ENCODE measurements at regions not wholly inside any gene's neighbourhood (a gene's known extent, or its start where the extent isn't known, plus 50 kb on each side); places are given as distances from the start of the nearest gene placed in this dataset.
"Not testable (repeated sequence)": the region's sequence is repeated elsewhere in the genome, so short reads cannot be mapped to it uniquely, and the experiment has no call there.

- Histone ChIP-seq H3K4me3 (ENCODE audit: low read length) (no peak overlapping the region), H3K9me3 (ENCODE audit: control insufficient read depth, insufficient read depth, low read length) (no peaks in the 10 kb centered on the region), H3K36me3 (ENCODE audit: control insufficient read depth, insufficient read depth, low read length) (no peaks in the 10 kb centered on the region), H3K27me3 (ENCODE audit: control insufficient read depth, insufficient read depth, low read length) (no peaks in the 10 kb centered on the region), H3K4me1 (ENCODE audit: control insufficient read depth, insufficient read depth, low read length) (no peaks in the 10 kb centered on the region), H3K27ac (ENCODE audit: low read length) (no peak overlapping the region)
- WGBS (ENCODE audit: insufficient coverage, insufficient read length) = no CpG with 5 or more reads among the region's 2 CpGs
- DNase-seq (ENCODE audit: low read depth, low spot score) = no peak
Measured at GRCh38 chr16:16933861-16934260, 536.9 kb downstream of the XYLT1 start.

DNA sequence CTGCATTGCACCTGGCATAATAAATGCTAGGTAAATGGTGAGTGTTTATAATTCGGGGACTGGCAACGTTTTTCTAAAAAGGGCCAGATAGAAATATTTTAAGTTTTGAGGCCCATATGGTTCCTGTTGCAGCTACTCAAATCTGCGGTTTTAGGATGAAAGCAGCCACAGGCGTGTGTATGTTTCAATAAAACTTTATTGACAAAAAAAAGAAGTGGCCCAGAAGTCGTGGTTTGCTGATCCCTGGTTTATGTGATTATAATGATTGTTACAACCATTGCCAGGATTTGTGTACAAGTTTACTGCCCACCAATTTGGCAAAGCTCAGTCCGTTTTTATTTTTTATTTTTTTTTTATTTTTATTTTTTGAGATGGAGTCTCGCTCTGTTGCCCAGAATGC, 536.1 kb downstream of the XYLT1 start:
- Histone ChIP-seq H3K4me1 (ENCODE audit: control insufficient read depth, insufficient read depth, low read length) (no peaks in the 10 kb centered on the region), H3K36me3 (ENCODE audit: control insufficient read depth, insufficient read depth, low read length) (no peaks in the 10 kb centered on the region), H3K27ac (ENCODE audit: low read length) (no peak overlapping the region), H3K4me3 (ENCODE audit: low read length) (no peak overlapping the region), H3K9me3 (ENCODE audit: control insufficient read depth, insufficient read depth, low read length) (no peaks in the 10 kb centered on the region), H3K27me3 (ENCODE audit: control insufficient read depth, insufficient read depth, low read length) (no peaks in the 10 kb centered on the region)
- DNase-seq (ENCODE audit: low read depth, low spot score) = no peak
- whole genome bisulfite sequencing (ENCODE audit: insufficient coverage, insufficient read length) = no CpG with 5 or more reads among the region's 7 CpGs

DNA sequence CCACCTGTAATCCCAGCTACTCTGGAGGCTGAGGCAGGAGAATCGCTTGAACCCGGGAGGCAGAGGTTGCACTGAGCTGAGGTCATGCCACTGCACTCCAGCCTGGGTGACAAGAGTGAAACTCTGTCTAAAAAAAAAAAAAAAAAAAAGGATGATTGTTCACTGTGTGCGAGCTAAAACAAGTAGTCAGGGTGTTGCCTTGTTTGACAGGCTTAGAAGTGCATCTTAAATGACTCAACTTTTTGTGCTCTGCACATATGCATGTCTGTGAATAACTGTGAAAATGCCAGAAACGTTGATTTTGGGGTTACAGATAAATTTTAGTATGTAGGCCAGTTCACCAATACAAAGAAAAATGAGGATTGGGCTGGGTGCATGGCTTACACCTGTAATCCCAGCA, 534.9 kb downstream of the XYLT1 start:
- not testable (repeated sequence) for H3K27me3 ChIP-seq (ENCODE audit: control insufficient read depth, insufficient read depth, low read length); H3K4me3 ChIP-seq (ENCODE audit: low read length); H3K27ac ChIP-seq (ENCODE audit: low read length); H3K9me3 ChIP-seq (ENCODE audit: control insufficient read depth, insufficient read depth, low read length); H3K4me1 ChIP-seq (ENCODE audit: control insufficient read depth, insufficient read depth, low read length); H3K36me3 ChIP-seq (ENCODE audit: control insufficient read depth, insufficient read depth, low read length); DNase-seq (ENCODE audit: low read depth, low spot score)
- no CpG with 5 or more reads among the region's 4 CpGs for WGBS (ENCODE audit: insufficient coverage, insufficient read length)

- Histone ChIP-seq H3K27ac (ENCODE audit: low read length) (no peak overlapping the region), H3K9me3 (ENCODE audit: control insufficient read depth, insufficient read depth, low read length) (no peaks in the 10 kb centered on the region), H3K27me3 (ENCODE audit: control insufficient read depth, insufficient read depth, low read length) (no peaks in the 10 kb centered on the region), H3K4me1 (ENCODE audit: control insufficient read depth, insufficient read depth, low read length) (no peaks in the 10 kb centered on the region), H3K36me3 (ENCODE audit: control insufficient read depth, insufficient read depth, low read length) (no peaks in the 10 kb centered on the region), H3K4me3 (ENCODE audit: low read length) (no peak overlapping the region)
- DNase-seq (ENCODE audit: low read depth, low spot score) = no peak
- no CpG with 5 or more reads among the region's 2 CpGs for WGBS (ENCODE audit: insufficient coverage, insufficient read length)
Measured at GRCh38 chr16:16937576-16937975, 533.2 kb downstream of the XYLT1 start.

DNA sequence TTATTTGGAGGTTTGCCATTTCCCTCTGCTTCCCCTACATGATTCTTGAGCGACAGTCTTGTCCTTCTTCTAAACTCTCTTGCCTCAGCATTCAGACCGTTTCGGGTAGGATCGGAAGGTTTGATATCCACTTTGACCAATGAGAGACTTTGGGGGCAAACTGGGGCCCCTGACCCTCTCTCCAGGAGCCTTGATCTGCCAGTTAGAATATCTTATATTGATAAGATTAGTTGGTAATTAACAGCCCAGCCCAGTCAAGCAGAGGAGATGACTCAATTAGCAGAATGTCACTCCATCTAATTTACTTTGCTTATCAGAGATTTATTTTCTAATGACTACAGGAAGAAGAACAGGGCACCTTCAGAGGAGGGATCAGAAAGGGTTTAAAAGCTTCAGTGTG, 532.8 kb downstream of the XYLT1 start:
- DNase-seq (ENCODE audit: low read depth, low spot score) = no peak
- WGBS (ENCODE audit: insufficient coverage, insufficient read length) = no CpG with 5 or more reads among the region's 4 CpGs
- no peaks in the 10 kb centered on the region for H3K4me1 ChIP-seq (ENCODE audit: control insufficient read depth, insufficient read depth, low read length)
- no peak overlapping the region for H3K27ac ChIP-seq (ENCODE audit: low read length)
- no peaks in the 10 kb centered on the region for H3K27me3 ChIP-seq (ENCODE audit: control insufficient read depth, insufficient read depth, low read length)
- H3K36me3 ChIP-seq (ENCODE audit: control insufficient read depth, insufficient read depth, low read length) = no peaks in the 10 kb centered on the region
- no peaks in the 10 kb centered on the region for H3K9me3 ChIP-seq (ENCODE audit: control insufficient read depth, insufficient read depth, low read length)
- H3K4me3 ChIP-seq (ENCODE audit: low read length) = no peak overlapping the region

DNA sequence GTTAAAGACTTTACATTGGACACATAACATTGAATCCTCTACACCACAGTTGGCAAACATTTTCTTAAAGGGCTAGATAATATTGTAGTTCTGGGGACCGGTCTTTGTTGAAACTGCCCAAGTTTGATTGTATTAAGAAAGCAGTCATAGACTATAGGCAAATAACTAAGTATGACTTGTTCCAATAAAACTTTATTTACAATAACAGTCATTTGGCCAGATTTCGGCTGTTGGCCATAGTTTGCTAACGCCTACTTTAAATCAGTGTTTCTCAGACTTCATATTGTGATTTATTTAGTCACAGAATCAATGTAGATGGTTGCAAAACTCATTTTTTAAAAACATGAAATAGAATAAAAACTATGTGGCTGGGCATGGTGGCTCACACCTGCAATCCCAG, 531.8 kb downstream of the XYLT1 start:
- DNase-seq (ENCODE audit: low read depth, low spot score) = no peak
- Histone ChIP-seq H3K4me3 (ENCODE audit: low read length) (no peak overlapping the region), H3K4me1 (ENCODE audit: control insufficient read depth, insufficient read depth, low read length) (no peaks in the 10 kb centered on the region), H3K27ac (ENCODE audit: low read length) (no peak overlapping the region), H3K27me3 (ENCODE audit: control insufficient read depth, insufficient read depth, low read length) (no peaks in the 10 kb centered on the region), H3K9me3 (ENCODE audit: control insufficient read depth, insufficient read depth, low read length) (no peaks in the 10 kb centered on the region), H3K36me3 (ENCODE audit: control insufficient read depth, insufficient read depth, low read length) (no peaks in the 10 kb centered on the region)
- no CpG with 5 or more reads among the region's 3 CpGs for WGBS (ENCODE audit: insufficient coverage, insufficient read length)

GRCh38 chr16:16940351-16940750, 530.4 kb downstream of the XYLT1 start:
- Histone ChIP-seq H3K4me3 (ENCODE audit: low read length) (no peak overlapping the region), H3K4me1 (ENCODE audit: control insufficient read depth, insufficient read depth, low read length) (no peaks in the 10 kb centered on the region), H3K27ac (ENCODE audit: low read length) (no peak overlapping the region)

GRCh38 chr16:16942849-16943248, 527.9 kb downstream of the XYLT1 start:
- H3K27ac ChIP-seq (ENCODE audit: low read length); DNase-seq (ENCODE audit: low read depth, low spot score); H3K27me3 ChIP-seq (ENCODE audit: control insufficient read depth, insufficient read depth, low read length); H3K9me3 ChIP-seq (ENCODE audit: control insufficient read depth, insufficient read depth, low read length); H3K4me3 ChIP-seq (ENCODE audit: low read length); H3K4me1 ChIP-seq (ENCODE audit: control insufficient read depth, insufficient read depth, low read length); H3K36me3 ChIP-seq (ENCODE audit: control insufficient read depth, insufficient read depth, low read length): not testable (repeated sequence)
- WGBS (ENCODE audit: insufficient coverage, insufficient read length) = no CpG with 5 or more reads among the region's 6 CpGs

More at GRCh38 chr16:16940351-16940750, 530.4 kb downstream of the XYLT1 start:
- DNase-seq (ENCODE audit: low read depth, low spot score) = no peak
- Histone ChIP-seq H3K9me3 (ENCODE audit: control insufficient read depth, insufficient read depth, low read length) (no peaks in the 10 kb centered on the region), H3K36me3 (ENCODE audit: control insufficient read depth, insufficient read depth, low read length) (no peaks in the 10 kb centered on the region), H3K27me3 (ENCODE audit: control insufficient read depth, insufficient read depth, low read length) (no peaks in the 10 kb centered on the region)
- no CpG with 5 or more reads among the region's 7 CpGs for WGBS (ENCODE audit: insufficient coverage, insufficient read length)

DNA sequence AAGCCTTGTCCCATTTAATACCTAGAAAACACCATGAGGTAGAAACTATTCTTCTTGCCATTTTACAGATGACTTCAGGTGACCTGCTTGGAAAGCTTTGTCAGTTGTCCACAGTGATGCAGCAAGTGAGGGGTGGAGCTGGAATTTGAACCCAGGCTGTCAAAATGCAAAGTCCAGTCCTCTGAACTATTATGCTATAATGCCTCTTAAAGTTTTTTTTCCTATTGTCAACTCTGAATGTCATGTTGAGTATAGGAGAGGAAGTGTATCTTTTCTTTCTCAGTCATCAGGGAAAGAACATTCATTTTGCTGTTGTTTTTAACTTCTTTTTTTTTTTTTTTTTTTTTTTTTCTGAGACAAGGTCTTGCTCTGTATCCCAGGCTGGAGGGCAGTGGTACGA, 525.6 kb downstream of the XYLT1 start:
- no peak overlapping the region for H3K27ac ChIP-seq (ENCODE audit: low read length)

GRCh38 chr16:16956376-16956775, 514.4 kb downstream of the XYLT1 start:
- no peak for DNase-seq (ENCODE audit: low read depth, low spot score)
- H3K4me1 ChIP-seq (ENCODE audit: control insufficient read depth, insufficient read depth, low read length) = no peaks in the 10 kb centered on the region
- no peaks in the 10 kb centered on the region for H3K27me3 ChIP-seq (ENCODE audit: control insufficient read depth, insufficient read depth, low read length)
- no peaks in the 10 kb centered on the region for H3K36me3 ChIP-seq (ENCODE audit: control insufficient read depth, insufficient read depth, low read length)
- H3K27ac ChIP-seq (ENCODE audit: low read length) = no peak overlapping the region
- WGBS (ENCODE audit: insufficient coverage, insufficient read length) = no CpG with 5 or more reads among the region's 2 CpGs
- no peak overlapping the region for H3K4me3 ChIP-seq (ENCODE audit: low read length)
- no peaks in the 10 kb centered on the region for H3K9me3 ChIP-seq (ENCODE audit: control insufficient read depth, insufficient read depth, low read length)

More for the DNA sequence above, 525.6 kb downstream of the XYLT1 start:
- Histone ChIP-seq H3K9me3 (ENCODE audit: control insufficient read depth, insufficient read depth, low read length) (no peaks in the 10 kb centered on the region), H3K27me3 (ENCODE audit: control insufficient read depth, insufficient read depth, low read length) (no peaks in the 10 kb centered on the region), H3K36me3 (ENCODE audit: control insufficient read depth, insufficient read depth, low read length) (no peaks in the 10 kb centered on the region), H3K4me1 (ENCODE audit: control insufficient read depth, insufficient read depth, low read length) (no peaks in the 10 kb centered on the region), H3K4me3 (ENCODE audit: low read length) (no peak overlapping the region)
- no peak for DNase-seq (ENCODE audit: low read depth, low spot score)
- no CpG with 5 or more reads among the region's 1 CpG for WGBS (ENCODE audit: insufficient coverage, insufficient read length)

- Histone ChIP-seq H3K4me1 (ENCODE audit: control insufficient read depth, insufficient read depth, low read length) (no peaks in the 10 kb centered on the region), H3K27ac (ENCODE audit: low read length) (no peak overlapping the region), H3K9me3 (ENCODE audit: control insufficient read depth, insufficient read depth, low read length) (no peaks in the 10 kb centered on the region), H3K27me3 (ENCODE audit: control insufficient read depth, insufficient read depth, low read length) (no peaks in the 10 kb centered on the region), H3K4me3 (ENCODE audit: low read length) (no peak overlapping the region), H3K36me3 (ENCODE audit: control insufficient read depth, insufficient read depth, low read length) (no peaks in the 10 kb centered on the region)
- no CpG with 5 or more reads among the region's 2 CpGs for WGBS (ENCODE audit: insufficient coverage, insufficient read length)
- no peak for DNase-seq (ENCODE audit: low read depth, low spot score)
Measured at GRCh38 chr16:16960785-16961184, 510.0 kb downstream of the XYLT1 start.

Measured in iPS DF 6.9 (cell line).